NCI-H82 treated with DMSO at 0.1 percent for 48 hours (cell line): ENCODE measurements at regions not wholly inside any gene's neighbourhood (a gene's known extent, or its start where the extent isn't known, plus 50 kb on each side); places are given as distances from the start of the nearest gene placed in this dataset.

ENCODE experiments used
- DNase-seq: peaks from one replicate; lab custom pipeline; 2025; ENCODE audit not compliant: unreplicated experiment; lab: John Stamatoyannopoulos, UW

GRCh38 chr20:40738976-40739375 lies 49.9 kb upstream of the MAFB start:
- no peak for DNase-seq

- no peak for DNase-seq
These were observed 50.8 kb upstream of the MAFB start for GRCh38 chr20:40739841-40740240.

GRCh38 chr20:40741507-40742106 lies 52.6 kb upstream of the MAFB start:
- DNase-seq, result peak; percentile 6

GRCh38 chr20:40743141-40743775 lies 54.2 kb upstream of the MAFB start:
- no peak for DNase-seq

GRCh38 chr20:40744072-40744817 lies 55.2 kb upstream of the MAFB start:
- DNase-seq, result no peak

- no peak for DNase-seq
These were observed 55.8 kb upstream of the MAFB start for GRCh38 chr20:40744818-40745175.

GRCh38 chr20:40746251-40746650 lies 57.2 kb upstream of the MAFB start:
- no peak for DNase-seq

GRCh38 chr20:40748182-40748581 lies 59.1 kb upstream of the MAFB start:
- no peak for DNase-seq

- no peak for DNase-seq
These were observed 61.0 kb upstream of the MAFB start for GRCh38 chr20:40749985-40750506.

GRCh38 chr20:40750541-40751035 lies 61.6 kb upstream of the MAFB start:
- DNase-seq, result no peak

GRCh38 chr20:40753472-40753871 lies 64.4 kb upstream of the MAFB start:
- no peak for DNase-seq

GRCh38 chr20:40754339-40754943 lies 65.4 kb upstream of the MAFB start:
- DNase-seq, result no peak

GRCh38 chr20:40757087-40757486 lies 68.1 kb upstream of the MAFB start:
- DNase-seq, result no peak

- no peak for DNase-seq
These were observed 69.8 kb upstream of the MAFB start for GRCh38 chr20:40758790-40759189.

GRCh38 chr20:40760399-40760798 lies 71.4 kb upstream of the MAFB start:
- DNase-seq, result no peak

GRCh38 chr20:40763646-40764295 lies 74.7 kb upstream of the MAFB start:
- DNase-seq, result no peak

GRCh38 chr20:40765814-40766480 lies 76.9 kb upstream of the MAFB start:
- no peak for DNase-seq

GRCh38 chr20:40766790-40767614 lies 78.0 kb upstream of the MAFB start:
- DNase-seq, result no peak

GRCh38 chr20:40767615-40767924 lies 78.5 kb upstream of the MAFB start:
- DNase-seq, result no peak

GRCh38 chr20:40768105-40768504 lies 79.1 kb upstream of the MAFB start:
- no peak for DNase-seq
